GM23338 (cell line): ENCODE measurements at regions not wholly inside any gene's neighbourhood (a gene's known extent, or its start where the extent isn't known, plus 50 kb on each side); places are given as distances from the start of the nearest gene placed in this dataset.

ENCODE experiments used
- ATAC-seq: fragments of 200-7000 bp; cut with Tn5 transposase; 3 replicates; pipeline ENCODE4 v1.9.1; 2020
- DNase-seq: peaks from one replicate; pipeline ENCODE4 v3.0.0-alpha.2; 2015; ENCODE audit warnings: low spot score
- H2AFZ ChIP-seq: fragments of 200-600 bp; sonication (generic); 2 replicates; pipeline ENCODE4 v1.8.0; 2016; ENCODE audit warnings: antibody characterized with exemption, mild to moderate bottlenecking, moderate library complexity
- H3F3A ChIP-seq: fragments of 200-600 bp; sonication (generic); replicated peaks from 2 replicates; pipeline ENCODE4 v1.8.0; 2017; ENCODE audit warnings: antibody characterized with exemption, mixed run types, low read depth
- H3K27ac ChIP-seq: fragments of 200-600 bp; sonication (generic); 2 replicates; pipeline ENCODE4 v1.6.1; 2016; ENCODE audit warnings: low read depth
- H3K27me3 ChIP-seq: fragments of 200-600 bp; sonication (generic); 2 replicates; pipeline ENCODE4 v1.8.0; 2016; ENCODE audit warnings: mild to moderate bottlenecking, mixed run types, moderate library complexity; ENCODE audit not compliant: insufficient read depth
- H3K36me3 ChIP-seq: fragments of 200-600 bp; sonication (generic); 2 replicates; pipeline ENCODE4 v1.8.0; 2016; ENCODE audit warnings: mild to moderate bottlenecking; ENCODE audit not compliant: insufficient read depth
- H3K4me1 ChIP-seq: fragments of 200-600 bp; sonication (generic); 2 replicates; pipeline ENCODE4 v1.8.0; 2016; ENCODE audit warnings: mild to moderate bottlenecking, moderate library complexity; ENCODE audit not compliant: insufficient read depth
- H3K4me2 ChIP-seq: fragments of 200-600 bp; sonication (generic); 2 replicates; pipeline ENCODE4 v1.7.1; 2017; ENCODE audit warnings: mixed run types
- H3K4me3 ChIP-seq: fragments of 200-600 bp; sonication (generic); 2 replicates; pipeline ENCODE4 v1.6.1; 2016; ENCODE audit warnings: mixed run types
- H3K79me2 ChIP-seq: fragments of 200-600 bp; sonication (generic); replicated peaks from 2 replicates; pipeline ENCODE4 v1.8.0; 2017; ENCODE audit warnings: mild to moderate bottlenecking; ENCODE audit not compliant: insufficient read depth
- H3K9me2 ChIP-seq: fragments of 200-600 bp; sonication (generic); 2 replicates; pipeline ENCODE4 v1.8.0; 2017; ENCODE audit not compliant: insufficient read depth
- H4K20me1 ChIP-seq: fragments of 200-600 bp; sonication (generic); replicated peaks from 2 replicates; pipeline ENCODE4 v1.8.0; 2017; ENCODE audit warnings: mild to moderate bottlenecking; ENCODE audit not compliant: insufficient read depth
- H3K27ac Mint-ChIP-seq: 2 replicates; pipeline ENCODE4 v1.8.0; 2020; ENCODE audit warnings: inconsistent platforms, mild to moderate bottlenecking, moderate library complexity, mixed read lengths
- H3K27me3 Mint-ChIP-seq: 3 replicates; pipeline ENCODE4 v1.8.0; 2022; ENCODE audit warnings: low read depth, mild to moderate bottlenecking, moderate library complexity, mixed read lengths, inconsistent platforms; ENCODE audit not compliant: insufficient read depth, poor library complexity
- H3K36me3 Mint-ChIP-seq: 3 replicates; pipeline ENCODE4 v1.8.0; 2021; ENCODE audit warnings: low read depth, mild to moderate bottlenecking, inconsistent platforms, moderate library complexity, mixed read lengths
- H3K4me1 Mint-ChIP-seq: 3 replicates; pipeline ENCODE4 v1.8.0; 2020; ENCODE audit warnings: mild to moderate bottlenecking, inconsistent platforms, mixed read lengths
- H3K4me3 Mint-ChIP-seq: 3 replicates; pipeline ENCODE4 v1.8.0; 2021; ENCODE audit warnings: moderate library complexity, mild to moderate bottlenecking, inconsistent platforms, mixed read lengths
- H3K9me3 Mint-ChIP-seq: 3 replicates; pipeline ENCODE4 v1.8.0; 2020; ENCODE audit warnings: moderate library complexity, mild to moderate bottlenecking, inconsistent platforms, mixed read lengths
- CREB1 ChIP-seq: fragments of 250-450 bp; sonication (Bioruptor Pico); IDR thresholded peaks from 2 replicates; pipeline ENCODE4 v1.5.0; 2020; ENCODE audit warnings: low read depth, mild to moderate bottlenecking, moderate library complexity
- CTCF ChIP-seq, 2 experiments: fragments of 200-600 bp in 1 of 2; sonication (generic) in 1 of 2; conservative IDR thresholded peaks; 2 replicates each; pipeline versions ENCODE4 v1.5.1 to v1.6.1; 2016 to 2017; ENCODE audit warnings: antibody characterized with exemption in 2 of 2, low read depth in 2 of 2, mild to moderate bottlenecking in 2 of 2, moderate library complexity in 1 of 2
- EZH2 ChIP-seq: fragments of 200-600 bp; sonication (generic); IDR thresholded peaks from one replicate; pipeline ENCODE4 v1.8.0; 2017; ENCODE audit warnings: antibody characterized with exemption, mild to moderate bottlenecking, low read depth; ENCODE audit not compliant: unreplicated experiment
- EZH2phosphoT487 ChIP-seq: fragments of 200-600 bp; sonication (generic); IDR thresholded peaks from one replicate; pipeline ENCODE4 v1.8.1; 2018; ENCODE audit warnings: antibody characterized with exemption; ENCODE audit not compliant: unreplicated experiment
- JUNB ChIP-seq: IDR thresholded peaks from one replicate; pipeline ENCODE4 v1.6.1; 2016; ENCODE audit warnings: antibody characterized with exemption; ENCODE audit not compliant: unreplicated experiment
- POLR2AphosphoS5 ChIP-seq: IDR thresholded peaks from 2 replicates; pipeline ENCODE4 v1.6.1; 2016; ENCODE audit warnings: antibody characterized with exemption, low read depth
- REST ChIP-seq: IDR thresholded peaks from one replicate; pipeline ENCODE4 v1.6.1; 2018; ENCODE audit warnings: antibody characterized with exemption; ENCODE audit not compliant: unreplicated experiment
- STAT1 ChIP-seq: IDR thresholded peaks from one replicate; pipeline ENCODE4 v1.6.1; 2016; ENCODE audit warnings: antibody characterized with exemption; ENCODE audit not compliant: unreplicated experiment
- ZNF114 ChIP-seq: fragments of 250-450 bp; sonication (Bioruptor Pico); IDR thresholded peaks from 2 replicates; pipeline ENCODE4 v1.5.0; 2020; ENCODE audit warnings: mild to moderate bottlenecking, moderate library complexity
- ZNF331 ChIP-seq: fragments of 250-450 bp; sonication (Bioruptor Pico); IDR thresholded peaks from 2 replicates; pipeline ENCODE4 v1.5.0; 2020; ENCODE audit warnings: low read depth, mild to moderate bottlenecking, moderate library complexity
- ZNF462 ChIP-seq: fragments of 250-450 bp; sonication (Bioruptor Pico); IDR thresholded peaks from 2 replicates; pipeline ENCODE4 v1.5.0; 2020; ENCODE audit warnings: mild to moderate bottlenecking, moderate library complexity

- Mint-ChIP-seq H3K36me3 (peaks cover 47% of the 10 kb centered on the region), H3K9me3 (peaks cover 95% of the 10 kb centered on the region), H3K27ac (no peak overlapping the region), H3K4me1 (no peaks in the 10 kb centered on the region), H3K27me3 (peaks cover 2% of the 10 kb centered on the region), H3K4me3 (no peak overlapping the region)
- DNase-seq (no peak), ATAC-seq (no peak)
- Histone ChIP-seq H3K79me2 (no peaks in the 10 kb centered on the region), H3K9me2 (no peaks in the 10 kb centered on the region), H3K4me1 (no peaks in the 10 kb centered on the region), H3K27ac (no peak overlapping the region), H2AFZ (no peak overlapping the region), H3K4me2 (no peak overlapping the region), H3F3A (no peaks in the 10 kb centered on the region), H4K20me1 (no peaks in the 10 kb centered on the region), H3K27me3 (no peaks in the 10 kb centered on the region), H3K4me3 (no peak overlapping the region), H3K36me3 (no peaks in the 10 kb centered on the region)
- TF ChIP-seq EZH2: no peak
- no peak for TF ChIP-seq CREB1 (CRISPR knock-in tag)
- no peak for TF ChIP-seq ZNF331 (CRISPR knock-in tag)
- no peak for TF ChIP-seq POLR2AphosphoS5
- TF ChIP-seq ZNF114 (CRISPR knock-in tag): no peak
- no peak for TF ChIP-seq CTCF (conservative IDR thresholded peaks at IDR 0.05; ENCODE audit: low read depth in 2 of 2)
- no peak for TF ChIP-seq STAT1
- TF ChIP-seq EZH2phosphoT487: no peak
- no peak for TF ChIP-seq JUNB
- TF ChIP-seq REST: no peak
Observed at GRCh38 chr7:57207836-57208235, 75.6 kb upstream of the ZNF479 start.

- Histone ChIP-seq H3K79me2 (no peaks in the 10 kb centered on the region), H4K20me1 (no peaks in the 10 kb centered on the region), H3K27ac (no peak overlapping the region), H3K4me1 (no peaks in the 10 kb centered on the region), H3K4me3 (no peak overlapping the region), H3F3A (no peaks in the 10 kb centered on the region), H3K4me2 (no peak overlapping the region), H2AFZ (no peak overlapping the region), H3K9me2 (no peaks in the 10 kb centered on the region), H3K36me3 (no peaks in the 10 kb centered on the region), H3K27me3 (no peaks in the 10 kb centered on the region)
- no peak overlapping the region for H3K4me3 Mint-ChIP-seq
- no peak for ATAC-seq
- H3K4me1 Mint-ChIP-seq: no peaks in the 10 kb centered on the region
- peaks cover 2% of the 10 kb centered on the region for H3K27me3 Mint-ChIP-seq
- H3K9me3 Mint-ChIP-seq: peaks cover 98% of the 10 kb centered on the region
- H3K36me3 Mint-ChIP-seq: peaks cover 61% of the 10 kb centered on the region
- no peak for DNase-seq
- H3K27ac Mint-ChIP-seq: no peak overlapping the region
- TF ChIP-seq EZH2phosphoT487: no peak
- TF ChIP-seq ZNF462: no peak
- TF ChIP-seq STAT1: no peak
Observed at GRCh38 chr7:57210212-57210611, 78.0 kb upstream of the ZNF479 start.
